IPS DF 4.7 (cell line): ENCODE measurements at regions not wholly inside any gene's neighbourhood (a gene's known extent, or its start where the extent isn't known, plus 50 kb on each side); places are given as distances from the start of the nearest gene placed in this dataset.
"Not testable (repeated sequence)": the region's sequence is repeated elsewhere in the genome, so short reads cannot be mapped to it uniquely, and the experiment has no call there.

Experiments used
- DNase-seq: peaks from one replicate; pipeline ENCODE4 v3.0.0-alpha.2; 2013; ENCODE audit warnings: low spot score; ENCODE audit errors: extremely low read depth

DNA sequence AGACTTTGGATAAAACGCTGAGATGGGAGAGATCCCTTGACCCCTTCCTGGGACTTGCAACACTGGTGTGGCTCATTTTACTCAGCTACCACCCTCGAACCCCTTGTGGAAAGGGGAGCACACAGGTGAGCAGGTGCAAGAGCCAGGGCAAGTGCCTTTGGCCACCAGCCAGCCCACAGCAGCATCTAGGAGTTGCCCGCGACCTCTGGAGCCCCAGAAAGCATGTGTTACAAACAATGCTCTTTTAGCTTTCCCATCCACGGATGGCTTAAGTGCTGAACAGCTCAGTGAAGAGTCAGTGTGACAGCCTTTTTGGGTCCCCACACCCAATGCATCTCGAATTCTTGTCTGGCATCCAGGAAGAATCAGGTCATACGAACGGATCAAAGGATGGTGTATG lies 197.8 kb downstream of the MEMO1 start:
- no peak for DNase-seq

GRCh38 chr2:31812051-31812798 lies 198.6 kb downstream of the MEMO1 start:
- DNase-seq = no peak

DNA sequence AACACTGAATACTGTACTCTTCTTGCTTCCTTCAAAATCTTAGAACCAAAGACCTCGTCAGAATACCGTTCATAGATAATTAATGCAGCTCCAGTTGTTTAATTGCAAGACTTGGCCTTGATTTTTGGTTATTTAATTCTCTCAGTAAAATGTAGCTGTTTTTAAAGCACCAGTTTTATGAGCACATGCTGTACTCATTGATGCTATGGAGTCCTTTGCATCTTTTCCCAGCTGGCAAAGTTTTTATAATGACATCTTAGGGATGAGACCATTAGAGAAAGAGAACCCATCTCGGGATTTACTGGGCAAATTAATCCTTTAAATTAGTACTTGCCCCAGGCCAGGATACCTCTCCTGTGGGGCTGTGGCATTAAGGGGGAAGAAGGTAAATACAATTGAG lies 199.3 kb downstream of the MEMO1 start:
- DNase-seq = no peak

- no peak for DNase-seq
These were observed 200.4 kb downstream of the MEMO1 start for GRCh38 chr2:31810200-31810917.

DNA sequence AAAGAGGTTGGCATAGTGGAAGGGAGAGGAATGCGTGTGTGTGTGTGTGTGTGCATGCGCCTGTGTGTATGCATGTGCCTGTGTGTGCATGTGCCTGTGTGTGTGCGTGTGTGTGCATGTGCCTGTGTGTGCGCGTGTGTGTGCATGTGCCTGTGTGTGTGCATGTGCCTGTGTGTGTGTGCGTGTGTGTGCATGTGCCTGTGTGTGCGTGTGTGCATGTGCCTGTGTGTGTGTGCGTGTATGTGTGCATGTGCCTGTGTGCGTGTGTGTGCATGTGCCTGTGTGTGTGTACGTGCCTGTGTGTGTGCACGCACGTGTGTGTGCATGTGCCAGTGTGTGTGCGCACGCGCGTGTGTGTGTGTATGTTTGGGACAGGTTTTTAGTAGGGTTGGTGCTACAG lies 205.1 kb downstream of the MEMO1 start:
- DNase-seq = no peak

- DNase-seq = not testable (repeated sequence)
These were observed 207.2 kb downstream of the MEMO1 start for GRCh38 chr2:31803481-31804153.

GRCh38 chr2:31802711-31803110 lies 208.1 kb downstream of the MEMO1 start:
- DNase-seq = no peak

DNA sequence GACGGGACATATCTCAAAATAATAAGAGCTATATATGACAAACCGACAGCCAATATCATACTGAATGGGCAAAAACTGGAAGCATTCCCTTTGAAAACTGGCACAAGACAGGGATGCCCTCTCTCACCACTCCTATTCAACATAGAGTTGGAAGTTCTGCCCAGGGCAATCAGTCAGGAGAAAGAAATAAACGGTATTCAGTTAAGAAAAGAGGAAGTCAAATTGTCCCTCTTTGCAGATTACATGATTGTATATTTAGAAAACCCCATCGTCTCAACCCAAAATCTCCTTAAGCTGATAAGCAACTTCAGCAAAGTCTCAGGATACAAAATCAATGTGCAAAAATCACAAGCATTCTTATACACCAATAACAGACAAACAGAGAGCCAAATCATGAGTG lies 211.5 kb downstream of the MEMO1 start:
- DNase-seq = not testable (repeated sequence)

DNA sequence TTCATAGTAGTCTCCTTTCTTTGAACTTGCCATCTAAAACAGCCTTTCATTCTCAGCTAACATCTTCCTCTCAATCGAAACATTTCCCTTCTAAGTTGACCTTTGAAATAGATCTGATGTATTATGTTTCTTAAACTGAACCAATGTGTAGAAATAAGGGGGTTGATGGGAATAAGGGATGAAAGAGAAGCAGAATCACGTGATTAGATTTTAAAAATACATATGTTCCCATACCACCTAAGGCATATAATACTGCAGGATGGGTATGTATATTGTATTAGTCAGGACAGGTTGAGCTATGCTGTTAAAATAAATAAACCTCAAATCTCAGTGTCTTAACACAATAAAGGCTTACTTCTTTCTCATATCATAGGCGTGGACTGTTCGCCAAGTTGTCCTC lies 207.5 kb upstream of the SRD5A2 start:
- no peak for DNase-seq

DNA sequence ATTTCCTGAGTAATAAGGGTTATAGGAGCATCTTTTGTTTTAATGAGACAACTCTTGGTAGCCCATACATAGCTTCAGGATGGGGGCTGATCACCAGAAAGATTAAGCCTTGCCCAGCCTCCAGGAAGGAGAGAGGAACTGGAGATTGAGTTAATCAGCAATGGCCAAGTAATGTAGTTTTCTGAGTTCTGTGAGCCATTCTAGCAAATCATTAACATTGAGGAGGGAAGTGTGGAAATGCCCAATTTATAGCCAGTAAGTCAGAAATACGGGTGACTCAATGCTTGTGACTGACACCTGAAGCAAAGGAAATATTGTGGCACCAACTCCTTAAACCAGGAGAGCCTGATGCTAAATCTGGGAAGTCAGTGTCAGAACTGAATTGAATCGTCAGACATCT lies 205.1 kb upstream of the SRD5A2 start:
- no peak for DNase-seq

GRCh38 chr2:31784868-31785267 lies 204.1 kb upstream of the SRD5A2 start:
- DNase-seq = no peak

GRCh38 chr2:31783446-31784091 lies 202.8 kb upstream of the SRD5A2 start:
- DNase-seq = not testable (repeated sequence)

GRCh38 chr2:31778153-31778552 lies 197.4 kb upstream of the SRD5A2 start:
- DNase-seq = no peak

- no peak for DNase-seq
These were observed 190.0 kb upstream of the SRD5A2 start for GRCh38 chr2:31770741-31771140.

DNA sequence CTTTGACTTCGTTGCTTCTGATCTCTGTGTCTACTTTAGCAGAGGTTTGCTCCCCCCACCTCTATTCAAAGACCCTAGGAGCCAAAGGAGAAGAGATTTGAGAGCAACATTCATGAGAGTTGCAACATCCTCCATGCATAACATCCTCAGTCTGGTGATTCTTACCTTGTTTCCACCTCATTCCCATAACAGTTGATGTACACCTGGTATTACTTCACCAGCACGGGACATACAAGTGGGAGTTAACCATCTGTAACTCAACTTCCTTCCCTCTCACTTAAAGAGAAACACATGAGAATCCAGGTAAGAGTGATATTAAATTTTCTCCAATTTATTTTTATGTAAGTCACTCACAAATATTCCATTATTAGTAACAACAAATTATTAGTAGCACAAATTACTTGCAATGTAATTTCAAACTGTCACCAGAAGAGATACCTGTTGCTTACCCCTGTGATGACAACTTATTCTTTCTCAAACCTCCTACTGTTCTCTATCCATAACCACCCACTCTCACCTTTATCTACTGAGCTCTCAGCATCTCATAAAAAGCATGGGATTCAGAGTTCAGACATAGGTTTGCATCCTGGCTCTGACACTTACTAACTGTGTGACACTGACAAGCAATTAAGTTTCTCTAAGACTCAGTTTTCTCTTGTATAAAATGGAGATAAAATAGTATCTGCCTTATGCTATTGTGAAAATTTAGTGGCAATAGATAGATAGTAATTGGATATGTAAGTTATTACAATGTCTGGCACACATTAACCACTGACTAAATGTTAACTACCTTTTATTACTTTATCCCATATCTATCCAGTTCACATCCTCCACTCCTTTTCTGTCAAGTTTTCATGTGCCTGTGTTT lies 184.6 kb upstream of the SRD5A2 start:
- no peak for DNase-seq

DNA sequence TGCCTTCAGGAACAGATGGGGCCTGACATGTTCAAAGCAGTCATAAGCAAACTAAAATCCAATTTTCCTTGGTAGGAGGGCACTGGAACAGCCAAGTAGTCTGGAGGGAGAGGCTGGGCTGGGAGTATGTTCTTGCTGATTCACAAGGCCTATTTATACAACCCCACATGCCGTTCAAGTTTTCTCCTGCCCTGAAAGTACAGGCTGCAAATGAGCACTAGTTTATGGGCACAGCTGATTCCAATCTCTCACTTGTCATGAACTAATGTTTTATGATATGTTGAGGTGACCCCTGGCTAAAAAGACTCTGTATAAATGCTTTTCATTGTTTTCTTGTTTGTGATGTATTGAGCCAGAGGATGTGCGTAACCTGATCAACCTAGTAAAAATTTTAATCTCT lies 183.4 kb upstream of the SRD5A2 start:
- no peak for DNase-seq

DNA sequence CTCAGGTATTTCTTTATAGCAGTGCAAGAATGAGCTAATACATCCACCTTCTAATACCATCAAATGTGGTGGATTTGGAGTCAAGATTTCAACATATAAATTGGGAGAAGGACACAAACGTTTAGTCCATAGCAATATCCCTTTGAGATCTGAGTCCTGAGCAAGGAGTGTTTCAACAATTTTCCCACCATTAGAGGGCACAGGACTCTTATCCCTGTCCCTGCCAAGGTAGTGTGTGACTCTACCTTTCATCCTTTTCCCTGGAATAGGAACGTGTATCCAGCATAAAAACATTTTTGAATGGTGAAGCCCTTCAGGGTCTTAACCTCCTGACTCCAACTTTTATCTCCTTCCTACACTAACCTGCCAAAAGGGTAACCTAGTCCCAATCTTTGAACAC lies 181.3 kb upstream of the SRD5A2 start:
- DNase-seq = no peak

DNA sequence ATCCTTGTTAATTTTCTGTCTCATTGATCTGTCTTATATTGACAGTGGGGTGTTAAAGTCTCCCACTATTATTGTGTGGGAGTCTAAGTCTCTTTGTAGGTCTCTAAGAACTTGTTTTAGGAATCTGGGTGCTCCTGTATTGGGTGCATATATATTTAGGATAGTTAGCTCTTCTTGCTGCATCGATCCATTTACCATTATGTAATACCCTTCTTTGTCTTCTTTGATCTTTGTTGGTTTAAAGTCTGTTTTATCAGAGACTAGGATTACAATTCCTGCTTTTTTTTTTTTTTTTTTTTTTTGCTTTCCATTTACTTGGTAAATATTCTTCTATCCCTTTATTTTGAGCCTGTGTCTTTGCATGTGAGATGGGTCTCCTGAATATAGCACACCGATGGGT lies 176.6 kb upstream of the SRD5A2 start:
- not testable (repeated sequence) for DNase-seq

DNA sequence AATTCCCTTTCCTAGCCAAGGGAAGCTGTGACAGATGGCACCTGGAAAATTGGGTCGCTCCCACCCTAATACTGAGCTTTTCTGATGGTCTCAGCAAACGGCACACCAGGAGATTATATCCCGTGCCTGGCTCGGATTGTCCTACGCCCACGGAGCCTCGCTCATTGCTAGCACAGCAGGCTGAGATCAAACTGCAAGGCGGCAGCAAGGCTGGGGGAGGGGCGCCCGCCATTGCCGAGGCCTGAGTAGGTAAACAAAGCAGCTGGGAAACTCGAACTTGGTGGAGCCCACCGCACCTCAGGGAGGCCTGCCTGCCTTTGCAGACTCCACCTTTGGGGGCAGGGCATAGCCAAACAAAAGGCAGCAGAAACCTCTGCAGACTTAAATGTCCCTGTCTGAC lies 168.0 kb upstream of the SRD5A2 start:
- not testable (repeated sequence) for DNase-seq

- no peak for DNase-seq
These were observed 167.3 kb upstream of the SRD5A2 start for GRCh38 chr2:31748041-31748440.

GRCh38 chr2:31739161-31739560 lies 158.4 kb upstream of the SRD5A2 start:
- no peak for DNase-seq
